NCI-H2171 treated with DMSO at 0.1 percent for 48 hours (cell line): ENCODE measurements at regions not wholly inside any gene's neighbourhood (a gene's known extent, or its start where the extent isn't known, plus 50 kb on each side); places are given as distances from the start of the nearest gene placed in this dataset.

Experiments
- DNase-seq: peaks from one replicate; lab custom pipeline; 2025; lab: John Stamatoyannopoulos, UW

GRCh38 chr1:58380345-58380744 lies 166.2 kb downstream of the OMA1 start:
- no peak for DNase-seq

GRCh38 chr1:58367217-58367616 lies 179.3 kb downstream of the OMA1 start:
- DNase-seq = no peak

- DNase-seq = no peak
Measured at GRCh38 chr1:58365328-58365727, 181.2 kb downstream of the OMA1 start.

- DNase-seq = no peak
Measured at GRCh38 chr1:58363585-58363984, 182.9 kb downstream of the OMA1 start.

- DNase-seq = no peak
Measured at GRCh38 chr1:58361134-58361533, 185.4 kb downstream of the OMA1 start.

- peak; percentile 47 for DNase-seq
Measured at GRCh38 chr1:58358346-58358745, 188.2 kb downstream of the OMA1 start.

- DNase-seq = no peak
Measured at GRCh38 chr1:58356402-58356801, 190.1 kb downstream of the OMA1 start.

- DNase-seq = no peak
Measured at GRCh38 chr1:58353168-58353567, 193.4 kb downstream of the OMA1 start.

GRCh38 chr1:58352476-58353092 lies 193.9 kb downstream of the OMA1 start:
- DNase-seq = no peak

GRCh38 chr1:58346036-58346355 lies 200.5 kb downstream of the OMA1 start:
- DNase-seq = no peak

GRCh38 chr1:58345215-58346035 lies 201.1 kb downstream of the OMA1 start:
- no peak for DNase-seq

GRCh38 chr1:58340185-58340584 lies 206.3 kb downstream of the OMA1 start:
- DNase-seq = no peak

GRCh38 chr1:58338081-58338480 lies 208.4 kb downstream of the OMA1 start:
- no peak for DNase-seq

GRCh38 chr1:58333511-58333910 lies 213.0 kb downstream of the OMA1 start:
- DNase-seq = no peak

GRCh38 chr1:58331156-58331555 lies 215.4 kb downstream of the OMA1 start:
- no peak for DNase-seq

GRCh38 chr1:58325866-58326265 lies 220.7 kb downstream of the OMA1 start:
- no peak for DNase-seq

- no peak for DNase-seq
Measured at GRCh38 chr1:58324558-58324957, 222.0 kb downstream of the OMA1 start.

GRCh38 chr1:58318157-58319005 lies 228.1 kb downstream of the OMA1 start:
- DNase-seq = no peak

- no peak for DNase-seq
Measured at GRCh38 chr1:58317694-58318093, 228.8 kb downstream of the OMA1 start.

GRCh38 chr1:58317086-58317485 lies 229.4 kb downstream of the OMA1 start:
- no peak for DNase-seq

GRCh38 chr1:58316141-58316540 lies 230.4 kb downstream of the OMA1 start:
- DNase-seq = no peak

- no peak for DNase-seq
Measured at GRCh38 chr1:58312971-58313563, 233.5 kb downstream of the OMA1 start.

GRCh38 chr1:58312461-58312860 lies 234.1 kb downstream of the OMA1 start:
- DNase-seq = no peak
